Fibroblast of mammary gland (primary cell): ENCODE measurements at regions not wholly inside any gene's neighbourhood (a gene's known extent, or its start where the extent isn't known, plus 50 kb on each side); places are given as distances from the start of the nearest gene placed in this dataset.

Experiments
- DNase-seq: peaks from one replicate; pipeline ENCODE4 v3.0.0-alpha.2; 2010; ENCODE audit warnings: low read depth
- H3K4me3 ChIP-seq: 2 replicates; pipeline ENCODE4 v1.5.1; 2011; ENCODE audit warnings: low read depth, mild to moderate bottlenecking, low read length, moderate library complexity; ENCODE audit not compliant: control insufficient read depth
- TF ChIP-seq, protein P1 (sequence below): conservative IDR thresholded peaks from 2 replicates; pipeline ENCODE4 v1.5.1; 2011; ENCODE audit warnings: low read depth, low read length, inconsistent platforms; ENCODE audit not compliant: control insufficient read depth, insufficient read depth

GRCh38 chr13:26463848-26464247 lies 93.6 kb upstream of the WASF3 start:
- no peak for DNase-seq

DNA sequence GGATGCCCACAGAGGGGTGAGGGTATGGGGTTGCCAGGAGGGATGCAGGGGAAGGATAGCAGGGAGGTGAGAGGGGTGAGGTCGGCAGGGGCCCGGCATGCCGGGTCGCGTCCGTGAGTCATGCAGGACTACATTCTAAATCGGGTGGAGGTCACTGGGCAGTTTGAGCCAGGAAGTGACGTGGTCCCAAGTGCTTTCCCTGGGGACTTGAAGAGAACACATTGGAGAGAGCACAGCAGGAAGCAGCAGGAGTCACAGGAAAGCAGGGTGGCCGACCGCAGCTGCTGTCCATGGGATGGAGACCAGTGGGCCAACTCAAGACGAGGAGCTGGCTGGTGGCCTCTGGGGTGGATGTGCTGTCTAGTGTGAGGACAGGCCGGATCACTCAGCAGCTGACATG lies 92.0 kb upstream of the WASF3 start:
- H3K4me3 ChIP-seq: no peak overlapping the region
- no peak for DNase-seq
- TF ChIP-seq, protein P1, sequence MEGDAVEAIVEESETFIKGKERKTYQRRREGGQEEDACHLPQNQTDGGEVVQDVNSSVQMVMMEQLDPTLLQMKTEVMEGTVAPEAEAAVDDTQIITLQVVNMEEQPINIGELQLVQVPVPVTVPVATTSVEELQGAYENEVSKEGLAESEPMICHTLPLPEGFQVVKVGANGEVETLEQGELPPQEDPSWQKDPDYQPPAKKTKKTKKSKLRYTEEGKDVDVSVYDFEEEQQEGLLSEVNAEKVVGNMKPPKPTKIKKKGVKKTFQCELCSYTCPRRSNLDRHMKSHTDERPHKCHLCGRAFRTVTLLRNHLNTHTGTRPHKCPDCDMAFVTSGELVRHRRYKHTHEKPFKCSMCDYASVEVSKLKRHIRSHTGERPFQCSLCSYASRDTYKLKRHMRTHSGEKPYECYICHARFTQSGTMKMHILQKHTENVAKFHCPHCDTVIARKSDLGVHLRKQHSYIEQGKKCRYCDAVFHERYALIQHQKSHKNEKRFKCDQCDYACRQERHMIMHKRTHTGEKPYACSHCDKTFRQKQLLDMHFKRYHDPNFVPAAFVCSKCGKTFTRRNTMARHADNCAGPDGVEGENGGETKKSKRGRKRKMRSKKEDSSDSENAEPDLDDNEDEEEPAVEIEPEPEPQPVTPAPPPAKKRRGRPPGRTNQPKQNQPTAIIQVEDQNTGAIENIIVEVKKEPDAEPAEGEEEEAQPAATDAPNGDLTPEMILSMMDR: no peak

More at GRCh38 chr13:26463848-26464247, 93.6 kb upstream of the WASF3 start:
- H3K4me3 ChIP-seq: no peak overlapping the region
- TF ChIP-seq, protein P1: no peak

- TF ChIP-seq, protein P1: no peak
- H3K4me3 ChIP-seq: no peak overlapping the region
- DNase-seq: no peak
Measured at GRCh38 chr13:26465954-26466353, 91.5 kb upstream of the WASF3 start.

GRCh38 chr13:26468265-26468801 lies 89.2 kb upstream of the WASF3 start:
- TF ChIP-seq, protein P1: no peak
- no peak for DNase-seq
- H3K4me3 ChIP-seq: no peak overlapping the region

DNA sequence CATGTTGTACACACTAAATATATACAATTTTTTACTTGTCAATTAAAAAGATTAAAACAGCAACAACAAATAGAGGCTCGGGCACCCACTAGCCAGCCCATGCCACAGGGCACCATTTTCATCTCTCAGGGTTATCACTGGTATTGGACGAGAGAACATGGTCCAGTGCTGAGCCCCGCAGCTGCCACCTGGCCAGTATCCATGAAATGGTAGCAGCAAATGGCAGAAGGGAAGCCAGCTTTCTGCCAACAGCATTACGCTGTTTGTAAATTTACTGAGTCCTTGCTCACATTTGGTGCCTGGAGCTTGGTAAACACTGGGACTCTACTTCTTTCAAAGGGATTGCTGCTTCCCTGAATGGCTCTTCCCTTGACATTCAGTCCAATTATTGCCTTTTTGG lies 87.9 kb upstream of the WASF3 start:
- TF ChIP-seq, protein P1: no peak
- no peak for DNase-seq
- no peak overlapping the region for H3K4me3 ChIP-seq

DNA sequence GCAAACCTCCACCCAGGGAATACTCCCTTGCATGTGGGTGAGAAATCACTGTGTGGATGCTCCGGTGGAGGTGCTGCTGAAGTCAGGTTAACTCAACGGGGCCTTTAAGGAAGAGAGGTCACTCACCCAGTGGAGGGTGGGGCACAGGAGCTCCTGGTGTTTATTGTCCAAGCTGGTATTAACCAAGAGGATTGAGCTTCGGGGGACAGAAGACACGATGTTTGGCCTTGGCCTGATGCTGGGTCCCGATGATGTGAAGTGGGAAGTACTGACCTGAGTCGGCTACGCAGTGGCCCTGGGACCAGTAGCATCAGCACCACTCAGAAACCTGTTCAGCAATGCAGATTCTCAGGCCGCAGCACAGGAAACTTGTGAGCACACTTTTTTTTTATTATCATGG lies 85.7 kb upstream of the WASF3 start:
- no peak for DNase-seq
- H3K4me3 ChIP-seq: no peak overlapping the region
- TF ChIP-seq, protein P1: no peak
